Right renal cortex interstitium (tissue), 3 donors: ENCODE measurements at regions not wholly inside any gene's neighbourhood (a gene's known extent, or its start where the extent isn't known, plus 50 kb on each side); places are given as distances from the start of the nearest gene placed in this dataset.
"Not testable (repeated sequence)": the region's sequence is repeated elsewhere in the genome, so short reads cannot be mapped to it uniquely, and the experiment has no call there.

Experiments
- DNase-seq, 3 donors: peaks; one replicate each; pipeline ENCODE4 v3.0.0-alpha.2; 2013; ENCODE audit warnings: low read depth in 3 of 3, low spot score in 2 of 3

GRCh38 chr18:38496222-38496793 lies 930.7 kb upstream of the CELF4 start:
- no peak for DNase-seq

- DNase-seq: no peak
Observed at GRCh38 chr18:38494065-38494464, 928.5 kb upstream of the CELF4 start.

GRCh38 chr18:38491195-38491594 lies 925.6 kb upstream of the CELF4 start:
- DNase-seq: no peak

- DNase-seq: not testable (repeated sequence)
Observed at GRCh38 chr18:38489721-38490120, 924.1 kb upstream of the CELF4 start.

GRCh38 chr18:38487521-38487920 lies 921.9 kb upstream of the CELF4 start:
- DNase-seq: no peak

GRCh38 chr18:38483326-38483725 lies 917.7 kb upstream of the CELF4 start:
- no peak for DNase-seq

GRCh38 chr18:38481576-38481975 lies 916.0 kb upstream of the CELF4 start:
- no peak for DNase-seq

GRCh38 chr18:38475686-38476085 lies 910.1 kb upstream of the CELF4 start:
- no peak for DNase-seq

GRCh38 chr18:38473535-38473934 lies 907.9 kb upstream of the CELF4 start:
- DNase-seq: no peak

GRCh38 chr18:38470421-38470820 lies 904.8 kb upstream of the CELF4 start:
- no peak for DNase-seq

- no peak for DNase-seq
Observed at GRCh38 chr18:38466426-38466825, 900.8 kb upstream of the CELF4 start.

- no peak for DNase-seq
Observed at GRCh38 chr18:38464024-38464423, 898.4 kb upstream of the CELF4 start.

- DNase-seq: no peak
Observed at GRCh38 chr18:38460657-38461056, 895.1 kb upstream of the CELF4 start.

GRCh38 chr18:38459131-38459994 lies 893.8 kb upstream of the CELF4 start:
- DNase-seq: peak in 2 of 3 donors; percentile 15 to 23

GRCh38 chr18:38458698-38459097 lies 893.1 kb upstream of the CELF4 start:
- no peak for DNase-seq

GRCh38 chr18:38456253-38456652 lies 890.7 kb upstream of the CELF4 start:
- DNase-seq: no peak

- DNase-seq: no peak
Observed at GRCh38 chr18:38454764-38455469, 889.3 kb upstream of the CELF4 start.

- no peak for DNase-seq
Observed at GRCh38 chr18:38453880-38454279, 888.3 kb upstream of the CELF4 start.

- no peak for DNase-seq
Observed at GRCh38 chr18:38450876-38451275, 885.3 kb upstream of the CELF4 start.

- no peak for DNase-seq
Observed at GRCh38 chr18:38445804-38446145, 880.2 kb upstream of the CELF4 start.

GRCh38 chr18:38444971-38445803 lies 879.6 kb upstream of the CELF4 start:
- no peak for DNase-seq
